NCI-H2196 treated with DMSO at 0.1 percent for 48 hours (cell line): ENCODE measurements at regions not wholly inside any gene's neighbourhood (a gene's known extent, or its start where the extent isn't known, plus 50 kb on each side); places are given as distances from the start of the nearest gene placed in this dataset.
"Not testable (repeated sequence)": the region's sequence is repeated elsewhere in the genome, so short reads cannot be mapped to it uniquely, and the experiment has no call there.

Experiments used
- DNase-seq: peaks from one replicate; lab custom pipeline; 2025; ENCODE audit not compliant: unreplicated experiment; lab: John Stamatoyannopoulos, UW

GRCh38 chr14:49946320-49947141, 53.6 kb downstream of the ARF6 start:
- DNase-seq: no peak

- DNase-seq: no peak
Observed at GRCh38 chr14:49947506-49947905, 54.6 kb downstream of the ARF6 start.

GRCh38 chr14:49950275-49951228, 57.7 kb downstream of the ARF6 start:
- peak; percentile 67 for DNase-seq

- no peak for DNase-seq
Observed at GRCh38 chr14:49951229-49951607, 58.3 kb downstream of the ARF6 start.

- DNase-seq: no peak
Observed at GRCh38 chr14:49951691-49952345, 58.9 kb downstream of the ARF6 start.

- DNase-seq: no peak
Observed at GRCh38 chr14:49953196-49953595, 60.3 kb downstream of the ARF6 start.

GRCh38 chr14:49954171-49954631, 61.3 kb downstream of the ARF6 start:
- no peak for DNase-seq

- DNase-seq: no peak
Observed at GRCh38 chr14:49955024-49955423, 62.1 kb downstream of the ARF6 start.

GRCh38 chr14:49957089-49957852, 64.4 kb downstream of the ARF6 start:
- DNase-seq: no peak

- DNase-seq: peak; percentile 78
Observed at GRCh38 chr14:49959822-49960408, 67.0 kb downstream of the ARF6 start.

GRCh38 chr14:49960453-49960852, 67.6 kb downstream of the ARF6 start:
- no peak for DNase-seq

GRCh38 chr14:49961270-49962222, 68.7 kb downstream of the ARF6 start:
- DNase-seq: no peak

- DNase-seq: no peak
Observed at GRCh38 chr14:49962621-49963020, 69.7 kb downstream of the ARF6 start.

- DNase-seq: not testable (repeated sequence)
Observed at GRCh38 chr14:49965068-49965651, 72.3 kb downstream of the ARF6 start.

GRCh38 chr14:49966304-49966809, 73.5 kb downstream of the ARF6 start:
- DNase-seq: no peak

GRCh38 chr14:49966971-49967630, 74.2 kb downstream of the ARF6 start:
- no peak for DNase-seq

GRCh38 chr14:49969961-49970360, 77.1 kb downstream of the ARF6 start:
- DNase-seq: no peak
